LoVo (cell line): ENCODE measurements at regions not wholly inside any gene's neighbourhood (a gene's known extent, or its start where the extent isn't known, plus 50 kb on each side); places are given as distances from the start of the nearest gene placed in this dataset.
"Not testable (repeated sequence)": the region's sequence is repeated elsewhere in the genome, so short reads cannot be mapped to it uniquely, and the experiment has no call there.

Source experiments
- DNase-seq: peaks from one replicate; pipeline ENCODE4 v3.0.0-alpha.2; 2016; ENCODE audit warnings: low spot score

DNA sequence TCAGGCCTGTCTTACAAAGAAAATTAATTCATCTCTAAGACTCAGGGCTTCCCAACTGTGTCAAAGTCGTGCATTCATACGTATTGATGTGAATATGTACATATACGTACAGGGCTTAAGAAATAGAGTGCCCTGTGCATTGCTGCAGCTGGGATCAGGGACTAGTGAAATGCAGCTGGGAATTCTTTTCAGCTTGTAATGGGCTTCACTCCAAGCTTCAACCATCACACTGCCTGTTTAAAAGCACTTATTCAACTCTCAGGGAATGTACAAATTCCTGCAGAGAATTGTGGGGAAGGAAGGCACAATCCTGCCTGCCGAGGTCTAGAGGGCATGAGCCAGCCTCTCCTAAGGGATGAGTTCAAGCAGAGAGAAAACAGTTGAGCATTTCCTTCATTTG is 59.6 kb upstream of the MAN2A1 start:
- no peak for DNase-seq

DNA sequence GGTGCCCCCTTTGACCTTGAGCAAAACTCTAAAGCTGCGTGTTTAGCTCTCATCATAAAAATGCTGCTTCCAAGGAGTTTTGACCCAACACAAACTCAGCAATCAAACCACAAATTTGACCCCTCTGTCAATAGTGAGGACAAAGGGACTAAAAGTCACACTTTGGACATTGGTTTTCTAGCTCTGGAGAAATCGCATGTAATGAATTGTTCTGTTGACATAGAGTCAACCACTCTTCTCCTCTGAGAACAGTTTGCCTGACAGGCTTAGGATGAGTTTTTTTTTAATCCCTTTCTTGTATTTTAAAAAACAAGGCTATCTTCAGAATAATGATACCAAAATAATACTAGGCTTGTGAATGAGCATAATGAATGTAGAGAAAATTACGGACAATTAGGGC is 61.1 kb upstream of the MAN2A1 start:
- DNase-seq, result no peak

DNA sequence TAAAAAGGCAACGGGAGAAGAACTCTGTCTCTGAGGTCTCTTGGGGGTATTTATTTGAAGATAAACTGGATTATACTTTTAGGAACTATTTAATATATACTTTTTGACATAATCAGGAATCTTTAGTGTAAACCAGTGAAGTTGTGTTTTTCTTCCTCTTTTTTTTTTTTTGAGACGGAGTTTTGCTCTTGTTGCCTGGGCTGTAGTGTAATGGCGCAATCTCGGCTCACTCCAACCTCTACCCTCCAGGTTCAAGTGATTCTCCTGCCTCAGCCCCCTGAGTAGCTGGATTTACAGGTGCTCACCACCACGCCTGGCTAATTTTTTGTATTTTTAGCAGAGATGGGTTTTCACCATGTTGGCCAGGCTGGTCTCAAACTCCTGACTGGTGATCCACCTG is 68.5 kb upstream of the MAN2A1 start:
- DNase-seq, result not testable (repeated sequence)

DNA sequence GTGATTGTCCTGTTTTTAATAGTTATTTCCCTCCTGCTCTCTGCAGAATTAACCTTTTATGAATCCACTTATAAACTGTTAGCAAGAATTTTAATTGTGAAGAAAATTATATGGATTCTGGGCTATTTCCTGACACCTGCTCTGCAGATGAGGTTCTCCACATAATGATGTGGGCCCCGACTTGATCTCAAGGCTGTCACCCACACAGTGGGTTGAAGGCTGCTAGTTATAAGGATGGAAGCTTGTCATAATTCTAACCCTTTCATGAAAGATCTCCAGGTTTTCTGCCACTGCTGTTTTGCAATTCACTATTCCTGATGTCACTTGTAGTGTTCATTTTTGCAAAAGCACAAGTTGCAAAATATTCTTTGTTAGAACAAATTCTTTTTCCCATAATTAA is 69.1 kb upstream of the MAN2A1 start:
- no peak for DNase-seq

DNA sequence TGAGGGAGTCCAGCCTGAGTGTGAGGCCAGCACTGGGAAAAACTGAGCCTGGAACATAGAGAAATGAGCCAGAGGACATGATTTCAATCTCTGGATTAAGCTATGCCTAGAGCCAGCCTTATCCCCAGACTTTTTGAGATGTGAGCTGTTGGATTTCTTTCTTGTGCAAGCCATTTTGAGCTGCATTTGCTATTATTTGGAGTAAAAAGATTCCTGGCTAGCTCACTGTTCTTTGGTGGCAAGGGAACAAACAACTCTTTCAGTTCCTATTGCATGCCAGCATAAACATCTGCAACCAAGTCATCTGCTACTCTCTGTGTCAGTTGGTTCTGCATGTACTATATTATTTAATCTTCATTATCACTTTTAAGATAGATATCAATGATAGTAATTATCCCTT is 70.1 kb upstream of the MAN2A1 start:
- no peak for DNase-seq

DNA sequence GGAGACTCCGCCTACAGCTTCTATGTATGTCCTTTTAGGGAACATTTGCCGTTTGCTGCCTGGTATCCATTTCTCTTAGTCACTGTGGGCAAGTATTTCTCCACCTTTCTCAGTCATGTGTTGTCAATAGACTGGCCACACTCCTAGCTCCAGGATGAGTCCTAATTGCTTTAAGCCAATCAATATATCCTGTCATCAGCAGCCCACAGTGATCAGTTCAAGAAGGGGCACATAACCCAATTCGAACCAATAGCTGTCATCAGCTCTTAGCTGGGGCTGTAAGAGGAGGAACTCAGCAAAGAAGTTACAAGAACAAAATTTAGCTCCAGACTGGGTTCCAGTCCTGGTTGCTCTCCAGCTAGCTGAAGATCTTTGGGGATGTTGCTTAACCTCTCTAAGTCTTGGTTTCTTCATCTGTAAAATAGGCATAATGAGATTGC is 70.7 kb upstream of the MAN2A1 start:
- DNase-seq, result no peak

DNA sequence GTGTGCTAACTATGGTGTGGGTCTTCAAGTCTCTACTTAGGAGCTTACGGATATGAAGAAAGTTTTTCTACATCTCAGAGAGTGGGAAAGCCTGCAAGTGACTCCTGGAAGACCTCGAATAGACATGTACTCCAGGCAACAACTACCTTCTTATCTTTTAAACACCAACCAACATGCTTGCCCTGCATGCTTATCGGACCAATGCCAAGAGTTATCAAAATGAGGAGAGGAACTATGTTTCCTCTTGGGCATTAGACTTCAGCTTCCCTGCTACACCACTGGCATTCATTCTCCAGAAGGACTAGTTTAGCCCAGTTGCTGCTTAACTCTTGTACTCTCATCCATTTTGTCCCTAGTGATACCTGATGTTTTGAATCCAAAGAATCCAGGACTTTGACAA is 74.7 kb upstream of the MAN2A1 start:
- DNase-seq, result no peak

DNA sequence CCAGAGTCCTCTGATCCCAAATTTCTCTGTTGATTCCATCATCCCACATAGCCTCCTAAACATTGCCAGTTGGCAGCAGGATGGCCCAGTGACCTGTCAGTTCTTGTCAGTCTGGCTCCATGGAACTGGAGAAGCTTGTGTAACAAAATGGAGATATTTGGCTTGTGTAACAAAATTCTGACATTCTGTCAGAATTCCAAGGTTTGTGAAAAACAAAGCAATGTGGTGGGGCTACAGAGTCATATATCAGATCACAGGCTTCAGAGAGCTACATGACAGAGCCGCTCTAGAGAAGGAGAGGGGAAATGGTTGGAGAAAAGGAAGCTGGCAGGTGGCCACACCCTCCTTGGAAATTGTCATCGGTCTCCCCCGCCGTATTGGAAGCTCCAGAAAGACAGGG is 75.4 kb upstream of the MAN2A1 start:
- DNase-seq, result no peak

DNA sequence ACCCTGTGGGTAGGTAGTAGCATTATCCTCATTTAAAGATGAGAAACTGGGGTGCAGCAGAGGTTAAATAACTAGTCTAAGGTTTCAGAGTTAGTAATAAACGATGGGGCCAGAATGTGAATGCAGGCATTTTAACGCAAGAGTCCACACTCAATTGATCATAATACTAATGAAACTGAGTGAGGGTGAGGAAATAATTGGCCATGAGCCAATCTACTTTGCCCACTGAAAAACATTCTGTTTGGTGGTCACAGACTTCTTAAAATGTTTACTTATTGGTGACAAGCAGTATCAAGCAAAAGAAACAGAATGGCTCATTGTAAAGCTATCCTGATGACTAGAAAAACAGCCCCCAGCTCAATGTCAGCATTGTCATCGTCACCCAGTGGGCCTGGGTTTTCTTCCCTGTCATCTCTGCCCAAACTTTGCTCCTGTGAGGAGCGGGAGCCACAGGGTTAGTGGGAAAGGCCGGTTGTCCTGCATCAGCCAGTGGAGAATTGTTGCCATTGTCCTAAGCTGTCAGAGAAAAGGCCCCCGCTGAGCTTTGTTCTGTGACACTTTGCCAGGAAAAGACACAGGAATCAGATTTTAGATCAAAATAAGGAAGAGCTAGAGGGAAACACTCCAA is 77.3 kb upstream of the MAN2A1 start:
- no peak for DNase-seq

DNA sequence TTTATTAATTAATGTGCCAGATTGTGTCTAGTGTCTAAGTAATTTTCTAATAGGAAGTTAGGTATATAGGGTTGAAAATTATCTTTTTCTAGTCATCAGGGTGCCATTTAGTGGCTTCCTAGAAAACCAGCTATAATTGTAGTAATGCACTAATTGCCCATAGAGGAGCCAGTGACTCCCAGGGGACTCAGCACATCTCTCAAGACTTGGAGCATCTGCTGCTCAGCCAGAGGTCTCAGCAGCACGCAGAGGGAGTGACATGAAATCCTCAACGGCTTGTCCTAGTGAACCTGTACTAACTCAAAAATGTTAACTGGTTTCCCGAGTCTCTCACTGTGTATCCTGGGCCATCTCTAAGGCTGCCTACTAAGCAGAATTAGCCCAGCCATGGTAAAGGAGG is 78.2 kb upstream of the MAN2A1 start:
- no peak for DNase-seq

DNA sequence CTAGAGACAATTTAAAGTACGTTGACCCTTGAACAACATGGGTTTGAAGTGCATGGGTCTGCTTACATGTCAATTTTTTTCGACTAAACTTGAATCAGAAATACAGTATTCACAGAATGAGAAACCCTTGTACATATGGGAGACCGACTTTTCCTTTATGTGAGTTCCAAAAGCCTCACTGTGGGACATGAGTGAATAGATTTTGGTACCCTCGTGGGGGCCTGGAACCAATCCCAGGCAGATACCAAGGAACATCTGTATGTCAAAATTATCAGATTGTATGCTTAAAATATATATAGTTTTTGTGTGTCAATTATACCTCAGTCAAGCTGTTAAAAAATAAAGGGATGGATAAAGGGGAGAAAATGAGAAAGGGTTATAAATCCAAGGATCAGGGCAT is 78.7 kb upstream of the MAN2A1 start:
- no peak for DNase-seq

DNA sequence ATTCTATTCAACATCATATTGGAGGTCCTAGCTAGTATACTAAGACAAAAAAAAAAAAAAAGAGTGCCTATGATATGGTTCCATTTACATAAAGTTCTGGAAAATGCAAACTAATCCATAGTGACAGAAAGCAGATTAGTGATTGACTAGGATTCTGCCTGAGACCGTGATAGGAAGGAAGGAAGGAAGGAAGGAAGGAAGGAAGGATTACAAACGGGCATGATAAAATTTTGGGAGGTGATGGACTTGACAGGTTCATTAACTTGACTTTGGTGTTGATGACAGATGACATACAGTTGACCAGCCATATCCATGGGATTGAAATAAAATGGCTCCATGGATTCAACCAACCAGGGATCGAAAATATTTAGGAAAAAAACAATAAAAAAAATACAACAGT is 79.1 kb upstream of the MAN2A1 start:
- DNase-seq, result no peak

DNA sequence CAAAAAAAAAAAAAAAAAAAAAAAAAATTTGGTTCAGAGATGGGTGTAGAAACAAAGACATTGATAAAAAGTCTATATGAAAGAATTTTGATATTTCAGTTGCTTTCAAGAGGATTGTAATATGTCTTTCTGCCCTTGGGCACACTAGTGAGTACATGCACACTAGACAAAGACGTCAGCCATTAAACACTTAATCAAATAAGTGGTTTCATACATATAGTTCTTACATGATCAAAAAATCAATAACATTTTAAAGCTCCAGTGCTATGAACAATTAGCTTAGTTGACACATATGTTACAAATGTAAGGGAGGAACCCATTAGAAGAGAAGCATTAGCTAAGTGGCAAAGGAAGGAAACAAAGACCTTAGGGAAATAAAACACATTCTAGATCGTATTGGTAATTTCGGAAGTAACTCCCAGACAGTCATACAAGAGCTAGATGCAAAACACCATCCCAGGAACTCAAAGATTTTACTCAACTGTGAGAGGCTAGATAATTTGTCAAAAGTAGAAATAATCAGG is 84.5 kb upstream of the MAN2A1 start:
- no peak for DNase-seq

DNA sequence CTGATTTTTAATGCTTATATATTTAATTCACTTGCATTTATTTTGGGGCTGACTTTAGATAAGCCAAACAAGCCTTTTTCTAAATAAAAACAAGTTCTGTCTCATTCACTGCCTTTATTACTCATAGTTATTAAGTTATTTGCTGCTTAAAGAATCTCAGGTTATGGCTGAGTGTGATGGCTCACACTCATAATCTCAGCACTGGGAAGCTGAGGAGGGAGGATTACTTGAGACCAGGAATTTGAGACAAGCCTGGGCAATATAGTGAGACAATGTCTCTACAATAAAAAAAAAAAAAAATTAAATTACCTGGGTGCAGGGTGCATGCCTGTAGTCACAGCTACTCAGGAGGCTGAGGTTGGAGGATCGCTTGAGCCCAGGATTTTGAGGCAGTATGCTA is 85.0 kb upstream of the MAN2A1 start:
- DNase-seq, result no peak

DNA sequence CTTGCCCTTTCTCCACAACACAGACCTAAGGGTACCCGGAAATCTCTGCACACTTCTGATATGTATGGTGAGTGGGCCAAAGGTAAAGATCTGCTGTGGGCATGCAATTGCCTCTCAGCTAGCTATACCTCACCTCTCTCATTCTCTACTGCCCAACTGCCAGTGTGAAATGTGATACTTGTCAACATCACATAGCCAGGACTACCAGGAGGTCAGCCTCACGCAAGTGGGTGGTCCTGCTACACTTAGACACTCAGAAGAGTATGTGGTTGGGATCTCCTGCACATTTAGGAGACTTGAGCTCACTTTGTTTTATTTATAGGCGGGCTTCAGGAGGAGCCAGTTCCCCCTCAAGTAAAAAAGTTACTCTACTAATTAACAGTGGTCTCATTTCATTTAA is 88.0 kb upstream of the MAN2A1 start:
- DNase-seq, result no peak

DNA sequence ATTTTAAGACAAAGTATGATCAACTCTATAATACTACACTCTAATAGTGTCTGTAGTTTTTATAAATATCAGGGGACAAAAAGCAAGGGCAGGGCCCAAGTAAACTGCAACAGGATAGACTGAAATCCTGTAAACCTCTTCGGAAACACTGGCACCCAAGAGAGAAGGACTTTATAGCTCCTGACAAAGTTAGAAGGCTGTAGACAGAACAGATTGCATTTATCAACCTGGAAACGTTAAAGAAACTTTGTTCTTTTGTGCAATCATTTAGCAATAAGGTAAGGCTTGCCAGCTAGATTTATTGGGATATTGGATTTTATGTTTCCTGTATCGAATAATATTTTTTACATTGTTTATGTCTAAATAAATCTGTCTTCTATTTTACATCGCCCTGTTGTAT is 91.8 kb upstream of the MAN2A1 start:
- DNase-seq, result no peak

DNA sequence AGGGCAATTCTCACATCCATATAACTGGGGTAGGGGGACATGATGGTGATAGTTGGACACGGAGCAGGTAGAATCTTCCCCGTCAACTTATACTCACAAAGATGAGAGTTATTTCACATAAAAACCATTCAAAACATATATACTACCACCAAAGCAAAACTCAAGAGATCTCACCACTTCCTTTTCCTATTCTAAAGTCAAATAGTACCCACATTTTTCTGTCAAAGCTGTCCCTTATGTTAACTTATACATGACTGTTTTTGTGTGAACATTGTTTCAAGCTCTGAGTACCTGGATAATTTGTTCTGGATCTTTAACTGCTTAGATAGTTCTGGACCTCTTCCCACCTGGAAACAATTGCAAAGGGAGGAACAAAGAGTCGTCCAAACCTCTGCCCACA is 95.5 kb upstream of the MAN2A1 start:
- DNase-seq, result no peak

DNA sequence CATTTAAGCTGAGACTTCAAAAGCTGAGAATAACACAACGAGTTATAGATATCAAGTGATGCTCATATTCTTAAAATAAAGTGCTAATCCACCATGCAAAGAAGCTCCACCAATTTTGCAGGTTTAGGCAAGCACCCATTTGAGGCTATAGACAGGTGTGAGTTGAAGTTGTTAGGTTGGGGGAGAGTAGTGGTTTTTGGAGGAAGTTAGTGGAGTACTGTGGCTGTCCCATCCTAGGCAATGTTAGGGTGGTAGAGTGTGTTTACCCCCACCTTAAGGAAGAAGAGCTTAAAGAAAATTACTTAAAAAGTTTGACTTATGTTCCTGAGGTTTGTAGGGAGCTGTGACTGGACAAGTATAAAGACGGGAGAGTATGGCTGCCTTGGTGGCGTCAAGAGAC is 98.9 kb upstream of the MAN2A1 start:
- no peak for DNase-seq

DNA sequence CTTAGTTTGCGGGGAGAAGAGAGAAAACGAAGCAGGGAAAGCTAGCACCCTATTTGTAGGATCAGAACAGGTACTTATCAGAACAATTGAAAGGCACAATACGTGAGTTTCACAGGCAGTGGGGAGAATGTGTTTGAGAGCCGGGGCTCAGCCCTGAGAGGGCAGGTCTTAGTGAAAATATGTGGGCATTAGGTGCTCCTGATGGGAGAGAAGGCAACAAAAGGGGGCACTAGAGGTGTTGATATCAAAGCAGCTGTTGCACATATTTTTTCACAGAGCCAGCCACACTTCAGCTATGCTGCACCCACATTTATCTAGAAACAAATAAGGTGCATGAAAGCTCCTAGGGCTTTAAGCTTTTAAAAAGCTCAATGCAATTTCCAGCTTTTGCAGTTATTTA is 99.7 kb upstream of the MAN2A1 start:
- DNase-seq, result no peak

DNA sequence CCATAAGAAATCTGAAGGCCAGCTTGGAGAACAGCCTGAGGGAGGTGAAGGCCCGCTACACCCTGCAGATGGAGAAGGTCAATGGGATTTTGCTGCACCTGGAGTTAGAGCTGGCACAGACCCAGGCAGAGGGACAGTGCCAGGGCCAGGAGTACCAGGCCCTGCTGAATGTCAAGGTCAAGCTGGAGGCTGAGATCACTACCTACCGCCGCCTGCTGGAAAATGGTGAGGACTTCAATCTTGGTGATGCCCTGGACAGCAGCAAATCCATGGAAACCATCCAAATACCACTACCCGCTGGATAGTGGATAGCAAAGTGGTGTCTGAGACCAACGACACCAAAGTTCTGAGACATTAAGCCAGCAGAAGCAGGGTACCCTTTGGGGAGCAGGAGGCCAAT is 100.5 kb upstream of the MAN2A1 start:
- no peak for DNase-seq

DNA sequence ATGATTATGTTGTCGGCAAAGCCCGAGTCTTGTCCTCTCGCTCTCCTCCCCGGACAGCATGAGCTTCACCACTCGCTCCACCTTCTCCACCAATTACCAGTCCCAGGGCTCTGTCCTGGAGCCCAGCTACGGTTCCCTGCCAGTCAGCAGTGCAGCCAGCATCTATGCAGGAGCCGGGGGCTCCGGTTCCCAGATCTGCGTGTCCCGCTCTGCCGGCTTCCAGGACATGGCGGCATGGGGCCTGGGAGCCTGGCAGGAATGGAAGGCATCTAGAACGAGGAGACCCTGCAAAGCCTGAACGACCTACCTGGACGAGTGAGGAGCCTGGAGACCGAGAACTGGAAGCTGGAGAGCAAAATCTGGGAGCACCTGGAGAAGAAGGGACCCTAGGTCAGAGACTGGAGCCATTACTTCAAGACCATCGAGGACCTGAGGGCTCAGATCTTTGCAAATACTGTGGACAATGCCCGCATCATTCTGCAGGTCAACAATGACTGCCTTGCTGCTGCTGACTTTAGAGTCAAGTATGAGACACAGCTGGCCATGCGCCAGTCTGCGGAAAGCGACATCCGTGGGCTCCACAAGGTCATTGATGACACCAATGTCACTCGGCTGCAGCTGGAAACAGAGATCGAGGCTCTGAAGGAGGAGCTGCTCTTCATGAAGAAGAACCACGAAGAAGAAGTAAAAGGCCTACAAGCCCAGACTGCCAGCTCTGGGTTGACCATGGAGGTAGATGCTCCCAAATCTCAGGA is 101.3 kb upstream of the MAN2A1 start:
- no peak for DNase-seq

DNA sequence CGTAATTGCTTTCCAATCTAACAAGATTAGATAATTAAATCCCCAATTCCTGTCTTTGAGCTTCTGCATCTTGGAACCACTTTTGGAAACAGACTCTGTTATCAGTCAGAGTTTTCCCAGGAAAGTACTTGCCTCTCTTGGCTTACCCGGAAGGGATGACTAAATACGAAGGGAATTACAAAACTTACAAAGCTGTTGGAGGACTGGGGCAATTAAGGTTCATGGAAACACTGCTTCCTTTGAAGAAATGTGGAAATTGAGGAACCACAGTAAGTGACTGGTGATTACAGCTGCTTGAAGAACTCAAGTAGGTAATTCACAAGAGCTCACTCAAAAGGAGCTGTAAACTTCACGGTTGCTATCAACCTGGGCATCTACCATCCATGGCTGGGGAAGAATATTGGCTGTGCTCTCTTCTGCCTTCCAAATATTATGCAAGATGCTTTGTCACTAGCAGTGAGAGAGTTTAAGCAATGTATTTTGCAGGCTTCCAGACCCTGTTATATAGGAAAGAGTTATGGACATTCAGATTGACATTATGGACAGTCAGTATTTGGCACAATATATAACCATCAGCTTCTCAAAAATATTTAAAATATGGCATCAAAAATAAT is 104.6 kb upstream of the MAN2A1 start:
- DNase-seq, result no peak

DNA sequence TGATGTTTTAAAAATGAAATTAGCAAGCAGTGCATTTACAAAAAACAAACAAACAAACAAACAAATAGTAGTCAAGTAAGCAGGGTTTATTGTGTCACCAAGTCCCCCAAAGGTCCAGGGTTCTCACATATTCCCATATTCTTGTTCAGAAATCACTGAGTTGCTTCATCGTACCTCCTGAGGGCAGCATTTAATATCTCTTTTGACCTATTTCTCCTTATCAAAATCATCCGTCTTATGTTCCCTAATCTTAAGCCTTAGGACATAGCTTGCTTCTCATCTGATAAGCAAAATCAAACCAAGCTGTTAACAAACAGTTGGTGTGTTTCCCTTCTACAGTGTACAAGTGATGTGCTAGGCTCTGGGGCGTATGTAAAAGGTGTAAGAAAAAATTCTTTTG is 109.5 kb upstream of the MAN2A1 start:
- DNase-seq, result no peak

DNA sequence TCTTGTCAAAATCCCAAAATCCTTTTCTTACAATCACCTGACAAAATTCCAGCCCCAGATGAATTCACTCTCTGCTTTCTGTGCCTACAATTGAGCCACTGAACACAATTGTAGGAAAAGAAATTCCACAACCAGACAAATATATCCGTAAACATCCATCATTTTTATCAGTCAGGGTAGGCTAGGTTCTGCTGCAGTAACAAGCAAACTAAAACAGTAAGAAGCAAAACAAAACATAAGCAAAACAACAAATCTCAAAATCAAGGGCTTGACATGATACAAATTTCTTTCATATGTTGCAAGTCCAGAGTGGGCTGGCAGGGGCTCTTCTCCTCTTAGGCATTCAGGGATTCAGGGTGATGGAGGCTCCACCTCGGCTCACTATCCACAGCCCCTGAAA is 114.2 kb upstream of the MAN2A1 start:
- DNase-seq, result no peak
